Activated naive CD4-positive, alpha-beta T cell (primary cell): ENCODE measurements at regions not wholly inside any gene's neighbourhood (a gene's known extent, or its start where the extent isn't known, plus 50 kb on each side); places are given as distances from the start of the nearest gene placed in this dataset.

ENCODE experiments used
- DNase-seq, 4 experiments: peaks; one replicate each; lab custom pipeline; 2025; lab: John Stamatoyannopoulos, UW

- DNase-seq: no peak
Measured at GRCh38 chr2:16565481-16565880, 100.2 kb downstream of the CYRIA start.

GRCh38 chr2:16561676-16562075, 104.0 kb downstream of the CYRIA start:
- DNase-seq: no peak

- no peak for DNase-seq
Measured at GRCh38 chr2:16561251-16561650, 104.4 kb downstream of the CYRIA start.

GRCh38 chr2:16559278-16560067, 106.2 kb downstream of the CYRIA start:
- no peak for DNase-seq

DNA sequence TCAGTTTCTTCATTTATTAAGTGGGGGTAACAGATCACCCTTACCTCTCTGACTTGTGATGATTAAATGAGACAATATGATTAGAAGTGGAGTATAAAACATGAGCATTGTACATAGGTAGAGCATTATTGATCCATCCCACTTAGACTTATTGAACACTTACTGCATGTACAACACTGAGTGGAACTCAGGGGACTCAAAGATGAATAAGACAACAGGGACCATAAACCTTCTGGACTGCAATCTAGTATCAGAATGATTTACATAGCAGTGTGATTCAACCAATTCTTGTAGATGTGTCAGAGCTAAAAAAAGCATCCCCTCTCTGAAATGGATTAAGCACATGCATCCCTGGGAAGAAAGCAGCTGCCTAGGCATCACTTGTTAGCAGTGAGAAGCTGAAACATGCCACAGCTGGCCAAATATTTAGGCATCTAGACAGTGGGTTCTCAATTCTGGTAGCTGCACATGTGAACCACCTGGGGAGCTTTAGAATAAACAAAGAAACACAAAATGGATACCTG, 111.5 kb downstream of the CYRIA start:
- DNase-seq: no peak

- no peak for DNase-seq
Measured at GRCh38 chr2:16553226-16553625, 112.4 kb downstream of the CYRIA start.

GRCh38 chr2:16552202-16552601, 113.4 kb downstream of the CYRIA start:
- DNase-seq: no peak

DNA sequence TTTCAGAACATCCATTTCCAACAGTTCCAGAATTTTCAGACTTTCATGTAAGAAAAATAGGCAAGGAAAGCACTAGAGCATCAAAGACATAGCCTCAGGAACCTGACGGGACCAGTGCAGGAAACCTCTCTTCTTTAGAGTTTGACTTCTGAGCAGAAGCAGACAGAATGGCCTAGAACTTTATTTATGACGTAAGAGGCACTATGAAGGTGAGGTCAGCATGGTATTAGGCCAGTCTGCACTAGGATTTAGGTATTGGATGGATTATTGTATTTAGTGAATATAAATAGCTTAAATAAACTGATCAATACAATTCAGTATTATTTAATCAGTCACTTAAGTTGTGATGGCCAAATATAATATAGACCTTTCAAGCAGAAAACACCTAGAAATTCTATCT, 117.6 kb downstream of the CYRIA start:
- no peak for DNase-seq

GRCh38 chr2:16546128-16546754, 119.4 kb downstream of the CYRIA start:
- DNase-seq: no peak

- DNase-seq: no peak
Measured at GRCh38 chr2:16538707-16539106, 126.9 kb downstream of the CYRIA start.

- DNase-seq: no peak
Measured at GRCh38 chr2:16537347-16537746, 128.3 kb downstream of the CYRIA start.

GRCh38 chr2:16526193-16526592, 139.4 kb downstream of the CYRIA start:
- no peak for DNase-seq

- no peak for DNase-seq
Measured at GRCh38 chr2:16525265-16525887, 140.3 kb downstream of the CYRIA start.

- no peak for DNase-seq
Measured at GRCh38 chr2:16523711-16524110, 141.9 kb downstream of the CYRIA start.

GRCh38 chr2:16522031-16522831, 143.4 kb downstream of the CYRIA start:
- no peak for DNase-seq

GRCh38 chr2:16520891-16521290, 144.7 kb downstream of the CYRIA start:
- no peak for DNase-seq

- no peak for DNase-seq
Measured at GRCh38 chr2:16515696-16516095, 149.9 kb downstream of the CYRIA start.

GRCh38 chr2:16513626-16514025, 152.0 kb downstream of the CYRIA start:
- no peak for DNase-seq

DNA sequence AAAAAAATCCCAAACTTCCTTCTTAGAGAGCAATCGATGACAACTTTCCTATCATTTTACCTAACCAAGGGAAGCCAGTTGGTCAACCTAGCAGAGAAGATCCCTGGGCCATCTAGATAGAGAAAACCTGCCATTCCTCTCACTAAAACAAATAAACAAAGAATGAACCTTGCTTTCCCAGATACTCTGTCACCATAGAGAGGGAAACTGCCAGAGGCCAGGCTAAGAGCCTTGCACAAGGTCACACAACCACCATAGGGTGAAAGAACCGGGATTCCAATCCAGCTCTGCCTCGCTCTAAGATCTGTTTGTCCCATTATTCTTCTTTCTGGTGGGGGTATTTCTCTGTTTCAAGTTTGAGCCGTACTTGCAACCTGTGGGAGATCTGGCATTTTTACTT, 154.6 kb downstream of the CYRIA start:
- no peak for DNase-seq

GRCh38 chr2:16509042-16509441, 156.6 kb downstream of the CYRIA start:
- no peak for DNase-seq

DNA sequence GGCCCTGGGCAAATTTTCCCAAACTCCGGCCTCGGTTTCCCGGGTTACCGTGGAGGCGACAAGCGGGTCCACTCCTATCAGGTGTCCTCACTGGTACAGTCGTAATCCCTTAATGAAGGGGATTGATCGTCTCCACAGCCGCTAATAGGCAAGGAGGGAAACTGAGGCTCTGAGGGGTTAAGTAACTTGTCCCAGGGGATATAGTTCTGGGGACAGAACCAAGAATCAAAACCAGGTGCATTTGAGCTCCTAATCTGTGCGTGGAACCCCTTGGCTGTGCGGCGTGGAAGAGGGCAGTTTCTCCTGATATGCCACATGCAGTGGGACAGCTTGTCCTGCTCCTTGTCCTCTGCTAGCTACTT, 157.2 kb downstream of the CYRIA start:
- DNase-seq: no peak
